ENCODE measurements at regions not wholly inside any gene's neighbourhood (a gene's known extent, or its start where the extent isn't known, plus 50 kb on each side); places are given as distances from the start of the nearest gene placed in this dataset.

GRCh38 chr2:160741815-160742214, 248.2 kb upstream of the RBMS1 start:
- H3K27ac Mint-ChIP-seq (ENCODE audit: unreplicated experiment) = no peak overlapping the region
- H3K36me3 Mint-ChIP-seq (ENCODE audit: unreplicated experiment) = no peaks in the 10 kb centered on the region
- no peak for DNase-seq
- H3K4me1 Mint-ChIP-seq (ENCODE audit: low read depth, unreplicated experiment) = no peaks in the 10 kb centered on the region
- no peaks in the 10 kb centered on the region for H3K9me3 Mint-ChIP-seq (ENCODE audit: unreplicated experiment)
- no peak for TF ChIP-seq CTCF (IDR thresholded peaks at IDR 0.05; ENCODE audit: partially characterized antibody, unreplicated experiment)
- H3K27me3 Mint-ChIP-seq (ENCODE audit: unreplicated experiment) = no peaks in the 10 kb centered on the region
- no peak overlapping the region for H3K4me3 Mint-ChIP-seq (ENCODE audit: unreplicated experiment)

- TF ChIP-seq CTCF (IDR thresholded peaks at IDR 0.05; ENCODE audit: partially characterized antibody, unreplicated experiment) = no peak
- no peak for DNase-seq
- no peak overlapping the region for H3K27ac Mint-ChIP-seq (ENCODE audit: unreplicated experiment)
- no peaks in the 10 kb centered on the region for H3K9me3 Mint-ChIP-seq (ENCODE audit: unreplicated experiment)
- no peaks in the 10 kb centered on the region for H3K36me3 Mint-ChIP-seq (ENCODE audit: unreplicated experiment)
- H3K27me3 Mint-ChIP-seq (ENCODE audit: unreplicated experiment) = no peaks in the 10 kb centered on the region
- H3K4me1 Mint-ChIP-seq (ENCODE audit: low read depth, unreplicated experiment) = no peaks in the 10 kb centered on the region
- H3K4me3 Mint-ChIP-seq (ENCODE audit: unreplicated experiment) = no peak overlapping the region
These were observed 249.1 kb upstream of the RBMS1 start for GRCh38 chr2:160742667-160743066.

DNA sequence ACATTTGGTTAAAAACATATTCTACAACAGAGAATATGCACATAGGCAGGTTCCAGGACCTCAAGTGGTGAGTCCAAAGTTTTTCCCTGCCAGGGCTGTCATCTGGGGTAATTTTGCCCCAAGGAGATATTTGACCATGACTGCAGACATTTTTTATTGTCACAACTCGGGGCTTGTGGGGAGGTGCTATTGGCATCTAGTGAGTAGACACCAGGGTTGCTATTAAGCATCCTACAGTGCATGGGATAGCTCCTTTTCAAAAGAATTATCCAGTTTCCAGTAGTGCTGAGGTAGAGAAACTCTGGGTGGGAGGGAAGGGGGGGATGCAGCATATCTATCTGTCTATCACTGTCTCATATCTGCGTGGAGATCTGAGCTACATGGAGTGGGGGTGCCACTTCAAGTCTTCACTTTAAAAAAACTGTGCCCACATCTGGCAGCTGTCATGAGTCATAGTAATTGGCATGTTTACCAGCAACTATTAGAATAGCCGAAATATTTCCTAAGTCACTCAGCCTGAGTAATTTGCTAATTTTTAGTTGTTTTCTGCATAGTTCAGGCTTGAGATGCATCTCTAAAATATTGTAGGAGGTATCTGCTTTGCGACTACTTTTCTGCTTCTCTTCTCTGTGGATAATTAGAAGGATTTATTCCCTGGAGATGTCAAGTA, 254.0 kb upstream of the RBMS1 start:
- H3K4me1 Mint-ChIP-seq (ENCODE audit: low read depth, unreplicated experiment) = no peaks in the 10 kb centered on the region
- no peaks in the 10 kb centered on the region for H3K36me3 Mint-ChIP-seq (ENCODE audit: unreplicated experiment)
- TF ChIP-seq CTCF (IDR thresholded peaks at IDR 0.05; ENCODE audit: partially characterized antibody, unreplicated experiment) = no peak
- no peak overlapping the region for H3K27ac Mint-ChIP-seq (ENCODE audit: unreplicated experiment)
- no peaks in the 10 kb centered on the region for H3K27me3 Mint-ChIP-seq (ENCODE audit: unreplicated experiment)
- H3K9me3 Mint-ChIP-seq (ENCODE audit: unreplicated experiment) = no peaks in the 10 kb centered on the region
- no peak overlapping the region for H3K4me3 Mint-ChIP-seq (ENCODE audit: unreplicated experiment)
- no peak for DNase-seq

GRCh38 chr2:160751021-160751420, 257.4 kb upstream of the RBMS1 start:
- Mint-ChIP-seq H3K9me3 (ENCODE audit: unreplicated experiment) (no peaks in the 10 kb centered on the region), H3K36me3 (ENCODE audit: unreplicated experiment) (no peaks in the 10 kb centered on the region), H3K27ac (ENCODE audit: unreplicated experiment) (no peak overlapping the region)

More at GRCh38 chr2:160751021-160751420, 257.4 kb upstream of the RBMS1 start:
- Mint-ChIP-seq H3K27me3 (ENCODE audit: unreplicated experiment) (peaks cover 2% of the 10 kb centered on the region), H3K4me3 (ENCODE audit: unreplicated experiment) (no peak overlapping the region), H3K4me1 (ENCODE audit: low read depth, unreplicated experiment) (no peaks in the 10 kb centered on the region)
- no peak for TF ChIP-seq CTCF (IDR thresholded peaks at IDR 0.05; ENCODE audit: partially characterized antibody, unreplicated experiment)
- DNase-seq = no peak

Measured in glutamatergic neuron (in vitro differentiated cells).